Right lobe of liver (tissue), 4 donors: ENCODE measurements at regions not wholly inside any gene's neighbourhood (a gene's known extent, or its start where the extent isn't known, plus 50 kb on each side); places are given as distances from the start of the nearest gene placed in this dataset.
"Not testable (repeated sequence)": the region's sequence is repeated elsewhere in the genome, so short reads cannot be mapped to it uniquely, and the experiment has no call there.

Experiments
- CTCF ChIP-seq, 4 donors: fragments of 200-600 bp in 3 of 4; fragments of 450-650 bp in 1 of 4; IDR thresholded peaks; one replicate each; pipeline versions ENCODE4 v1.5.1 to v1.8.0; 2016 to 2022; ENCODE audit warnings: antibody characterized with exemption in 4 of 4, mild to moderate bottlenecking in 2 of 4
- POLR2A ChIP-seq: fragments of 450-650 bp; IDR thresholded peaks from one replicate; pipeline ENCODE4 v1.6.1; 2017; ENCODE audit warnings: antibody characterized with exemption, mild to moderate bottlenecking
- donor health status: DM: no; HTN: no; CAD: no.
- donor health status: DM: no; HTN: no; CAD: no.
- donor health status: DM: no; HTN: yes; CAD: no.

GRCh38 chr5:25650316-25650715, 1005.5 kb upstream of the CDH10 start:
- TF ChIP-seq CTCF (IDR thresholded peaks at IDR 0.05); POLR2A: not testable (repeated sequence)
